GM12878 (cell line): ENCODE measurements at regions not wholly inside any gene's neighbourhood (a gene's known extent, or its start where the extent isn't known, plus 50 kb on each side); places are given as distances from the start of the nearest gene placed in this dataset.
"Not testable (repeated sequence)": the region's sequence is repeated elsewhere in the genome, so short reads cannot be mapped to it uniquely, and the experiment has no call there.

ENCODE experiments used
- ATAC-seq: fragments of 200-7000 bp; cut with Tn5 transposase; 3 replicates; pipeline ENCODE4 v1.9.1; 2020; ENCODE audit warnings: mild to moderate bottlenecking, moderate library complexity
- BruUV-seq: library from RNA; stranded (reverse); fragments of 400-500 nt; replicated peaks from 2 replicates; lab custom pipeline; 2021; lab: Mats Ljungman, UMichigan
- CTCF ChIA-PET: fragments of 300-600 bp; sonication (Branson Sonifier 250); formaldehyde crosslinking; extraction: SDS; loops from one replicate; lab custom pipeline; 2021; ENCODE audit warnings: inconsistent platforms; lab: Yijun Ruan, JAX
- POLR2A ChIA-PET: fragments of 350-600 bp; formaldehyde crosslinking; extraction: SDS; loops from one replicate; lab custom pipeline; 2021; ENCODE audit warnings: inconsistent platforms; lab: Charles Lee
- RAD21 ChIA-PET: fragments of 300-600 bp; sonication (Branson Sonifier 250); formaldehyde crosslinking; loops from one replicate; lab custom pipeline; 2023; ENCODE audit warnings: antibody characterized with exemption; ENCODE audit not compliant: unreplicated experiment; lab: Charles Lee
- SMC1A ChIA-PET: fragments of 300-600 bp; sonication (Branson Sonifier 250); formaldehyde crosslinking; loops from one replicate; lab custom pipeline; 2023; ENCODE audit not compliant: unreplicated experiment, uncharacterized antibody; lab: Charles Lee
- DNase-seq: peaks from one replicate; pipeline ENCODE4 v3.0.0-alpha.2; 2011; ENCODE audit warnings: low read depth, low spot score
- FAIRE-seq: peaks from 3 replicates; lab custom pipeline; 2011; peaks lifted over from hg19 to GRCh38; lab: Jason Lieb, UNC
- H2AFZ ChIP-seq: 2 replicates; pipeline ENCODE4 v1.6.0; 2011; ENCODE audit warnings: low read depth, low read length, control low read depth; ENCODE audit not compliant: control insufficient read depth
- H3K27ac ChIP-seq: 2 replicates; pipeline ENCODE4 v1.5.1; 2011; ENCODE audit warnings: control low read depth; ENCODE audit not compliant: control insufficient read depth, insufficient read depth
- H3K27me3 ChIP-seq, 2 experiments: replicated peaks in 1 of 2; 2 replicates each; pipeline versions ENCODE4 v1.6.0 to v1.6.1; 2011; ENCODE audit warnings: low read length in 1 of 2; ENCODE audit not compliant: control insufficient read depth in 2 of 2, insufficient read depth in 2 of 2
- H3K36me3 ChIP-seq, 2 experiments: 2 replicates each; pipeline ENCODE4 v1.5.1; 2011; ENCODE audit warnings: low read length in 1 of 2; ENCODE audit not compliant: control insufficient read depth in 2 of 2, insufficient read depth in 2 of 2
- H3K4me1 ChIP-seq: 2 replicates; pipeline ENCODE4 v1.6.1; 2011; ENCODE audit warnings: mild to moderate bottlenecking, low read length, moderate library complexity, mixed read lengths; ENCODE audit not compliant: control insufficient read depth, insufficient read depth
- H3K4me2 ChIP-seq: 2 replicates; pipeline ENCODE4 v1.6.0; 2011; ENCODE audit warnings: control low read depth; ENCODE audit not compliant: control insufficient read depth, insufficient read depth
- H3K4me3 ChIP-seq: fragments of 200-600 bp; sonication (generic); 2 replicates; pipeline ENCODE4 v1.5.1; 2016
- H3K79me2 ChIP-seq: 2 replicates; pipeline ENCODE4 v1.6.0; 2011; ENCODE audit warnings: low read length; ENCODE audit not compliant: control insufficient read depth, insufficient read depth
- H3K9ac ChIP-seq: 2 replicates; pipeline ENCODE4 v1.8.0; 2011; ENCODE audit warnings: low read length, control low read depth, mixed read lengths; ENCODE audit not compliant: control insufficient read depth, insufficient read depth
- H3K9me3 ChIP-seq: replicated peaks from 3 replicates; pipeline ENCODE4 v1.5.1; 2011; ENCODE audit warnings: mild to moderate bottlenecking, low read length; ENCODE audit not compliant: control insufficient read depth, insufficient read depth
- H4K20me1 ChIP-seq: 2 replicates; pipeline ENCODE4 v1.6.0; 2011; ENCODE audit not compliant: control insufficient read depth, insufficient read depth
- HCFC1 ChIP-seq: fragments of 150-350 bp; IDR thresholded peaks from 2 replicates; pipeline ENCODE4 v1.6.1; 2014; ENCODE audit warnings: low read length
- NBN ChIP-seq: fragments of 450-650 bp; IDR thresholded peaks from 2 replicates; pipeline ENCODE4 v1.6.1; 2016
- SRF ChIP-seq, 2 experiments: IDR thresholded peaks; 2 replicates each; pipeline ENCODE4 v1.6.1; 2011; ENCODE audit warnings: low read depth in 2 of 2, low read length in 2 of 2, mild to moderate bottlenecking in 1 of 2, moderate library complexity in 1 of 2
- WGBS: methylation state at CpG from one replicate; pipeline ENCODE4 v1.1.6; 2016; ENCODE audit warnings: low lambda C conversion rate; ENCODE audit not compliant: insufficient replicate concordance, insufficient coverage; ENCODE audit errors: missing lambda C conversion rate; 5-methylcytosine and 5-hydroxymethylcytosine counted together
- in situ Hi-C: fragments of 300-500 bp; cut with MboI; formaldehyde crosslinking; loops from 9 replicates; pipeline ENCODE4 v1.14.3; 2018; ENCODE audit warnings: mixed read lengths
- intact Hi-C: fragments of 100-400 bp; cut with micrococcal nuclease; formaldehyde crosslinking; loops from one replicate; pipeline ENCODE4 v1.14.2; 2022; ENCODE audit not compliant: unreplicated experiment

GRCh38 chr7:142436601-142437000 lies 178.7 kb upstream of the PRSS58 start:
- DNase-seq = no peak
- no peak overlapping the region for H3K9ac ChIP-seq
- BruUV-seq = no TSS peak
- ChIA-PET POLR2A (no interaction called here), RAD21 (no interaction called here), CTCF (interaction anchor here (1.1 kb wide), 1 partner anchor 47 kb away, joined by 4 read pairs; no protein-coding TSS in a partner anchor), SMC1A (interaction anchor here (0.8 kb wide), 1 partner anchor 151 kb away, joined by 3 read pairs; no protein-coding TSS in a partner anchor)
- H3K4me2 ChIP-seq = no peak overlapping the region
- no peak overlapping the region for H2AFZ ChIP-seq
- peaks cover 5% of the 10 kb centered on the region for H3K4me1 ChIP-seq
- H4K20me1 ChIP-seq = no peaks in the 10 kb centered on the region
- WGBS = 16% methylated on average over 2 of the region's 2 CpGs
- ATAC-seq = no peak
- FAIRE-seq = no peak
- no peaks in the 10 kb centered on the region for H3K9me3 ChIP-seq
- no peaks in the 10 kb centered on the region; a peak in 1 of 4 replicates for H3K27me3 ChIP-seq
- no peaks in the 10 kb centered on the region for H3K36me3 ChIP-seq
- H3K79me2 ChIP-seq = no peaks in the 10 kb centered on the region
- TF ChIP-seq SRF (IDR thresholded peaks at IDR 0.05; ENCODE audit: low read depth in 2 of 2, low read length in 2 of 2) (no peak), HCFC1 (no peak), NBN (no peak)
- no peak overlapping the region for H3K4me3 ChIP-seq
- no peak overlapping the region for H3K27ac ChIP-seq
- in situ Hi-C loops (no loop called here), intact Hi-C loops (no loop called here)

- H3K27ac ChIP-seq, H3K4me1 ChIP-seq, POLR2A ChIA-PET, intact Hi-C loops, FAIRE-seq, DNase-seq, in situ Hi-C loops, ATAC-seq, RAD21 ChIA-PET, H2AFZ ChIP-seq, BruUV-seq, H3K79me2 ChIP-seq, H3K4me3 ChIP-seq, H3K36me3 ChIP-seq, H3K9me3 ChIP-seq, H4K20me1 ChIP-seq, H3K4me2 ChIP-seq, H3K9ac ChIP-seq, H3K27me3 ChIP-seq: not testable (repeated sequence)
- WGBS = 31% methylated on average over 5 of the region's 5 CpGs
- ChIA-PET CTCF (interaction anchor here (1.2 to 2.1 kb wide), 2 partner anchors 28 to 43 kb away, joined by 4 to 5 read pairs; no protein-coding TSS in a partner anchor), SMC1A (interaction anchor here (0.8 kb wide), 1 partner anchor 152 kb away, joined by 3 read pairs; no protein-coding TSS in a partner anchor)
These were observed 177.7 kb upstream of the PRSS58 start for GRCh38 chr7:142435606-142436005.
